ENCODE measurements at regions not wholly inside any gene's neighbourhood (a gene's known extent, or its start where the extent isn't known, plus 50 kb on each side); places are given as distances from the start of the nearest gene placed in this dataset.

DNA sequence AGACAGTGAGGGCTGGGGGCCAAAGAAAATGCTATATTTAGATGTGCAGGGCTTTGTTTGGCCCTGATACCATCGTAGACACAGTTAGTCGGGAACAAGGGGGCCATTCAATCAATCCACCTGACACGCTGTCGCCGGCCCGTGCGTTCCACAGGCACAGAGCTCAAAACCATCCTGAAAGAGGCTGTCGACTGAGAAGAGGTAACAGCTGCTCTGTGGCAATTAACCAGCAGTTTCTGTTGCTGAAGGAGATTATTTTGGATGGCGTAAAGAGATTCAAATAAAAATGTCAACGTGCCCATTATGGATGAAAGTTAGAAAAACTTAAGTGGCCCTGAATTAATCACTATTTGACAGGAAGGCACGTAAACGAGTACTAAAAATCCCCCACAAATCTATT, 276.2 kb upstream of the IRX5 start:
- TF ChIP-seq CTCF (IDR thresholded peaks at IDR 0.05) = no peak
- no peaks in the 10 kb centered on the region for H3K36me3 ChIP-seq
- peak overlapping the region; percentile 51 to 68 for H3K27ac ChIP-seq
- peaks cover 16 to 17% of the 10 kb centered on the region in 2 donors for H3K4me1 ChIP-seq
- H3K9me3 ChIP-seq = no peaks in the 10 kb centered on the region
- DNase-seq (no peak), ATAC-seq (no peak)
- no peak overlapping the region for H3K4me3 ChIP-seq
- intact Hi-C loops (cut with DNase I) = no loop called here
- H3K27me3 ChIP-seq = peaks cover 0 to 5% of the 10 kb centered on the region in 2 donors

- peak overlapping the region in 1 of 2 donors; percentile 71 for H3K27ac ChIP-seq
- intact Hi-C loops (cut with DNase I) = no loop called here
Measured at GRCh38 chr16:54652201-54652770, 278.4 kb upstream of the IRX5 start.

DNA sequence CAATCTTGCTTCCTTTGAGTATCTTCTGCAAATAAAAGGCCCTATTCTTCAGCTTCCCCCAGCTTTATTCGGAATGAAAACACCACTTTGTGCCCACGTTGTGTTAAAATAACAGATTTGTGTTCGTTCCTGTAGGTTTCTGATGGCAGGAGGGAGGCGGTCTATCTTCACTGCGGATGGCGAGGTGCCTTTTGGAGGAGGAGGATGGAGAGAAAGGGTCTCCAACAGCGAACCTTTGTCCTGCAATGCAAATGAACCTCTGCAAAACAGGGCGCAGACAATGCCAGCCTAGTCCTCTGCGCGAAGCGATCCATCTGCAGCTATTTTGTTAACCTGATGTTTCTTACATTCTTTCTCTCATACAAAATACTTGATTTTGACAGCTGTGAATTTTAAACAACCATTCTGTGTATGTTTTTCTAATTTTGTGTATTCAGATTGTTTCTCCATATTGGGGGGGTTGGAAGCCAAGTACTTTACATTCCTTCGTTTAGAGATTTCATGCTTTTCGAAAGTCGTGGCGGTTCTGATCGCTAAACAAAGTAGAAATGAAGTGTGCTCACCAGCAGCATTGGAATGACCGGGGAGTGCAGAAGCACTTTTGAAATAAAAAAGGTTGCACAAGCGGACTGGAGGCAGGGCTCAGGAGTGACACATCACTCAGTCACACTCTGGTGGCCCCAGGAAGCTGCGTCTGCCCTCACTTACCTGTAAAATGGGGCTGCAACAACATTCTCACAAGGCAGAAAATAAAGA, 279.0 kb upstream of the IRX5 start:
- no peak for TF ChIP-seq CTCF (IDR thresholded peaks at IDR 0.05)
- intact Hi-C loops (cut with DNase I) = no loop called here
- DNase-seq (peak in 2 of 4 donors; percentile 40 to 58), ATAC-seq (peak; percentile 84)
- H3K4me3 ChIP-seq = no peak overlapping the region
- H3K27me3 ChIP-seq = peaks cover 0 to 5% of the 10 kb centered on the region in 2 donors
- H3K9me3 ChIP-seq = no peaks in the 10 kb centered on the region
- H3K36me3 ChIP-seq = no peaks in the 10 kb centered on the region
- H3K4me1 ChIP-seq = peaks cover 16 to 20% of the 10 kb centered on the region in 2 donors
- peak overlapping the region in 1 of 2 donors; percentile 71 for H3K27ac ChIP-seq

More at GRCh38 chr16:54652201-54652770, 278.4 kb upstream of the IRX5 start:
- H3K27me3 ChIP-seq = peaks cover 0 to 5% of the 10 kb centered on the region in 2 donors
- no peak overlapping the region for H3K4me3 ChIP-seq
- H3K36me3 ChIP-seq = no peaks in the 10 kb centered on the region
- no peak for TF ChIP-seq CTCF (IDR thresholded peaks at IDR 0.05)
- no peaks in the 10 kb centered on the region for H3K9me3 ChIP-seq
- peaks cover 16 to 20% of the 10 kb centered on the region in 2 donors for H3K4me1 ChIP-seq
- ATAC-seq (no peak), DNase-seq (no peak)

DNA sequence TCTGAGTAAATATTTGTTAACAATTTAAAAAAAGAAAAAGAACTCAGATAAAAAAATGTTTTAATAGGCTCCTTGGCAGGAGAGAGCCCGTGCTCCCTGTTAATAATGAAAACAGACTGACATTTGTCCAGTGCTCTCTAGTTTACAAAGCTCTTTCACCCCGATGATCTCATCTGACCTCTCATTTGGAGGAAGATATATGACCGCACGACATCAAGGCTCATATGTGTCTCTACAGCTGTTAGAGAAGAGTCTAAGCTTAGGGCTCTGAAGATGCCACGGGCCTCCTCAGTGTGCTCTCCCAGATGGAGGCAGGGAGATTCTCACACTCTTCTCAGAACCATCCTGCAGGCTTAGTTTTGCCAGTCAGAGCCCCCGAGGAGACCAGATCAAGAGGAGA, 280.8 kb upstream of the IRX5 start:
- Histone ChIP-seq H3K27me3 (peaks cover 0 to 5% of the 10 kb centered on the region in 2 donors), H3K27ac (peak overlapping the region in 1 of 2 donors; percentile 71), H3K4me1 (peaks cover 7 to 17% of the 10 kb centered on the region in 2 donors), H3K9me3 (no peaks in the 10 kb centered on the region), H3K36me3 (no peaks in the 10 kb centered on the region), H3K4me3 (no peak overlapping the region)
- no peak for DNase-seq
- TF ChIP-seq CTCF (IDR thresholded peaks at IDR 0.05) = no peak
- intact Hi-C loops (cut with DNase I) = no loop called here
- ATAC-seq = no peak

- H3K4me1 ChIP-seq = peaks cover 0 to 9% of the 10 kb centered on the region in 2 donors
- intact Hi-C loops (cut with DNase I) = no loop called here
- H3K27ac ChIP-seq = no peak overlapping the region
- no peak for DNase-seq
- ATAC-seq = no peak
- H3K9me3 ChIP-seq = no peaks in the 10 kb centered on the region
- no peak for TF ChIP-seq CTCF (IDR thresholded peaks at IDR 0.05)
- no peak overlapping the region for H3K4me3 ChIP-seq
- no peaks in the 10 kb centered on the region for H3K36me3 ChIP-seq
- H3K27me3 ChIP-seq = no peaks in the 10 kb centered on the region
Measured at GRCh38 chr16:54648575-54648974, 282.1 kb upstream of the IRX5 start.

Data from left lung (tissue), 4 donors.